ENCODE measurements at regions not wholly inside any gene's neighbourhood (a gene's known extent, or its start where the extent isn't known, plus 50 kb on each side); places are given as distances from the start of the nearest gene placed in this dataset.

- Histone ChIP-seq H3K18ac (ENCODE audit: insufficient read length, low read depth, low read length) (no peak overlapping the region), H2BK5ac (ENCODE audit: insufficient read length, low read length) (no peak overlapping the region), H4K8ac (replicated peaks; ENCODE audit: insufficient read length, low read depth, low read length) (no peak overlapping the region), H3K4me1 (ENCODE audit: insufficient read depth, low read length) (no peaks in the 10 kb centered on the region), H3K23me2 (ENCODE audit: insufficient read length, low read depth, low read length, poor library complexity, severe bottlenecking) (no peaks in the 10 kb centered on the region), H2BK15ac (ENCODE audit: low read depth, low read length) (no peak overlapping the region), H2BK120ac (ENCODE audit: low read depth, low read length, poor library complexity, severe bottlenecking) (no peak overlapping the region), H2BK12ac (ENCODE audit: insufficient read length, low read depth, low read length) (no peak overlapping the region), H2BK20ac (ENCODE audit: low read depth, low read length, poor library complexity, severe bottlenecking) (no peak overlapping the region), H3K14ac (ENCODE audit: insufficient read depth, low read length) (no peak overlapping the region), H3K23ac (ENCODE audit: insufficient read length, low read depth, low read length) (no peak overlapping the region), H3K9ac (ENCODE audit: extremely low read depth, insufficient read length, low read length) (no peak overlapping the region), H3K9me3 (ENCODE audit: control insufficient read depth, low read depth, low read length) (no peaks in the 10 kb centered on the region), H4K5ac (ENCODE audit: insufficient read length, low read depth, low read length) (no peak overlapping the region), H3K27ac (ENCODE audit: insufficient read length, low read depth, low read length) (no peak overlapping the region), H4K91ac (ENCODE audit: insufficient read length, low read depth, low read length) (no peak overlapping the region), H2AFZ (ENCODE audit: low read length) (no peak overlapping the region), H4K20me1 (ENCODE audit: control insufficient read depth, insufficient read depth, insufficient read length) (no peaks in the 10 kb centered on the region), H3K56ac (ENCODE audit: insufficient read length, low read depth, low read length) (no peak overlapping the region), H3K79me1 (ENCODE audit: insufficient read depth, low read depth, low read length, poor library complexity, severe bottlenecking) (no peaks in the 10 kb centered on the region), H3K4ac (ENCODE audit: low read depth, low read length) (no peak overlapping the region), H3T11ph (ENCODE audit: low read length) (no peak overlapping the region), H3K79me2 (ENCODE audit: insufficient read depth, low read length) (no peaks in the 10 kb centered on the region), H2AK5ac (ENCODE audit: insufficient read length, low read length) (no peak overlapping the region), H3K4me2 (ENCODE audit: insufficient read depth, insufficient read length, low read length) (no peak overlapping the region), H3K27me3 (ENCODE audit: insufficient read depth, low read length) (no peaks in the 10 kb centered on the region)
- Mint-ChIP-seq H3K27me3 (ENCODE audit: low read depth) (no peaks in the 10 kb centered on the region), H3K9me3 (no peaks in the 10 kb centered on the region; a peak in 1 of 5 replicates), H3K27ac (no peak overlapping the region), H3K36me3 (ENCODE audit: insufficient read depth in 1 of 3, low read depth in 3 of 3) (no peaks in the 10 kb centered on the region; a peak in 1 of 7 replicates), H3K4me1 (no peaks in the 10 kb centered on the region), H3K4me3 (no peak overlapping the region)
- no peak for DNase-seq
- no peak for TF ChIP-seq CTCF (conservative IDR thresholded peaks at IDR 0.05)
- no CpG with 5 or more reads among the region's 1 CpG for WGBS (ENCODE audit: extremely low coverage, insufficient read length, low lambda C conversion rate)
These were observed 1479.8 kb upstream of the ACVR2A start for GRCh38 chr2:146365041-146365440.
